Activated T-helper 1 cell treated with Interleukin-2 at 50 U/mL for 16 hours (primary cell): ENCODE measurements at regions not wholly inside any gene's neighbourhood (a gene's known extent, or its start where the extent isn't known, plus 50 kb on each side); places are given as distances from the start of the nearest gene placed in this dataset.
"Not testable (repeated sequence)": the region's sequence is repeated elsewhere in the genome, so short reads cannot be mapped to it uniquely, and the experiment has no call there.

ENCODE experiments used
- DNase-seq: peaks from one replicate; pipeline ENCODE4 v3.0.0-alpha.2; 2020; ENCODE audit warnings: low read depth

DNA sequence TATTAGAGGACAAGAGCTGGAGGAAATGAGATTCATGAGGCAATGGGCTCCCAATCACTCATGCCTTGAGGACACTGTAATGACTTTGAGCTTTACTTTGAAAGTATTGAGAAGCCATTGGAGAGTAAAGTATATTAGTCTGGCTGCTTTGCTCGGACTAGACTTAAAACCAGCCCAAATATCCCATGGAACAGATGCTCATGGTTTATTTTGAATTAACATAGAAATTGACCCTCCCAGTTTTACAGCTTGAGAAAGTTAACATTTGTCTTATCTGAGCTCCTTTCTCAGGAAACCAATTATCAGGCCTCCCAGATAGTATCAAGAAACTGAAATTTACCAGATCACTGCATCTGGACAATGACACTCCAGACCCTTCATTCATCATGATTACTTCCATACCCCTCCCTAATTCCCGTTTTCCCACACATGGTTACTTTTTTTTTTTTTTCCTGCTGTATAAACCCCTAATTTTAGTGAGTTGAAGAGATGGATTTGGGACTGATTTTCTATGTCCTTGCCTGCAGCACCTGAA lies 270.8 kb upstream of the SMIM30 start:
- DNase-seq = no peak

DNA sequence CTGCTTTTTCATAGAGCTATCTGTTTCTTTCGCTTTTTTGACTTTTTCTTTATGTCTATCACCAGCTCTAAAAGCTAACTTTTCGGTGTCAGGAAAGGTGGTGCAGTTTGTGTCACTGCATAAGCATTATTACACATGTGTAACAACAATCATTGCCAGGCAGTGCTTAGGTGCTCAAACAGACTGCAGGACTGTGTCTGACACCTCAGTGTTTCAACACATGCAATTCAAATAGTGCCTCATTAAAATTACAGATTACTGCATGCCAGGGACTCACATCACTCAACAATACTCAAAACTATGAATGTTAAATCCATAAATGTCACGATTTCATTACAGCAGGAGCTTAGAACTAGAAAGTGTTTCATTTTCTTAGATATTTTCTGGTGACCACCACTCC lies 265.3 kb upstream of the SMIM30 start:
- DNase-seq = no peak

- DNase-seq = no peak
These were observed 261.4 kb upstream of the SMIM30 start for GRCh38 chr7:113379746-113380145.

DNA sequence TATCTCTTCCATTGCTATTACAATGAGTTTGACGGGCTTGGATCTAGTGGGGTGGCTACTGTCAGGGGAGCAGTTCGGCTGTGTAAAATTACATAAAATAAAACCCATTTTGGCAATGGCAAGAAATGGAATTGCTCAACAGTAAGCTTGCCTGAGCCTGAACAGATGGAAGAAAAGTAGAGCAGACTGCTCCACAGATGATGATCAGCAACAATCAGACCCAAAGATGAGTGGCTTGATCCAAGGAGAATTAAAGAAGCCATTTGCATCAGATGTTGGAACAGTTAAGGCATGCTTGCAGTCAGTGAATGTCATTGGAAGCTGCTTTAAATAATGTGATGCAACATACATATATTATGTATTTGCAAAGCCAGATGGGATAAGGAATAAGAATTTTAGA lies 256.6 kb upstream of the SMIM30 start:
- DNase-seq = no peak

- no peak for DNase-seq
These were observed 255.5 kb upstream of the SMIM30 start for GRCh38 chr7:113373863-113374262.

DNA sequence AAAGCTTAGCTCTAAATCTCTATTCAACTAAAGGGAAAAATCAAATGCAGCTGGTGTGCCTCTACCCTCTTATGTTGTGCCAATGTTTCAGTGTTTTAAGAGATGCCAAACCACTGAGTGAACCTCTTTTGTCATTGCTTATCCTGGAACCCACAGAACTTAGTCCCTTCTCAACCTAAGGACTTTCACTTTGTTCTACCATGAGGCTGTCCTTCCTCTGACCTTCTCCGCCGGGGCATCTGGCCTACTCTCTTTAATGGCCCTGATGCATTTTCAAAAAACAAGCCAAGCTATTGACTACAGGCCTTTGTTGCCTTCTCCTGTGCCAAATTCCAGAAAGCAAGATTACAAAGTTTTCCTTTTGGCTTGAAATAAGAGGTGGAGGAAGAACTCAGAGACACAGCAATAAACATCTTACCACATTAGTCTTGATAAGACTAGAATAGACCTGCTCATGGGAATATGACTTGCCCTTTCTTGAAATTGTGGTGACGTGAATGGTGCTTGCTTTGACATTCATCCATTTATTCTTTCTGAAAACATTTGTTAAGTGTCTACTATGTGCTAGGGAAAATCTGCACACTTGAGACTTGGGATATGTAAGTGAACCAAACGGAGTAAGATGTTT lies 253.2 kb upstream of the SMIM30 start:
- DNase-seq = no peak

GRCh38 chr7:113370910-113371309 lies 252.6 kb upstream of the SMIM30 start:
- DNase-seq = no peak

- DNase-seq = no peak
These were observed 249.9 kb upstream of the SMIM30 start for GRCh38 chr7:113368256-113368655.

DNA sequence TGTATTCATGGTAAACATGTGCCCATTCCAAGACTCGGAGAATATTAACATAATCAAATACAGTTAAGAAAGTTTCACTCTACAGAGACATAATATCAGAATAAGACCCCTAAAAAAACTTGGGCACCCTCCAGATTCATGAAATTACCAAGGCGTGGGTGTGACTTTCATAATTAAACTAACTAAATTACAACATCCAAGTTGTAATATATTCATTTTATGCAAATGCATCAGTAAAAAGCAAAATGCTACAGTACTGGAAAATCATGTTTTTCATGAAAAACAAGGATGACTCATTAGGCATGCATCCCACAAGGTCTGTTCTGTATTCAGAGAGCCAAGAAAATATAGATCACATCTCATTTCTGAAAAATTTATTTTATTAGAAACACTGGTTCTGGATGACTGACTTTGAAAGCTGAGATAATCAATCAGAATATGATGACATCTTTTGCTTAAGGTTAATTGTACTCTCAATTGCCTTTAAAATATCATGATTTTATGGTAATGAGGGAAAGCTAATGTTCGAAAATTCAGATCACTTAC lies 248.8 kb upstream of the SMIM30 start:
- no peak for DNase-seq

DNA sequence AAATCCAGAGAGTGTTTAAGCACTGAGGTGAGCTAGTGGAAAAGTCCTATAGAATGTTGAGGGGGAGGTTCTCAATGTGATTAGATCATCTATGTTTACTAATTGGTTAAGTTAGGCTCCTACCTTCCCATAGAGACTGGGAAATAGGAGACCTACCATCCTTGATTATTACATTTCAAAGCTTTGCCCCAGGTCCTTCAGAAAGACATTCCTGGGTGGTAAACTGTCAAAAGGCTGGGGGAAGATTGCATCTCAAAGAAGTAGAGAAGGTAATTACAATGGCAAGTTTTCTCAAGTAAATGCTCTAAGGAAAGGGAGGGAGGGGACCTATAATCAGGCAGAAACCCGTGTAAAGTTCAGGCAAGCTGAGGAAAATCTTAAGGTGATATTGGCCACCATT lies 247.8 kb upstream of the SMIM30 start:
- no peak for DNase-seq

DNA sequence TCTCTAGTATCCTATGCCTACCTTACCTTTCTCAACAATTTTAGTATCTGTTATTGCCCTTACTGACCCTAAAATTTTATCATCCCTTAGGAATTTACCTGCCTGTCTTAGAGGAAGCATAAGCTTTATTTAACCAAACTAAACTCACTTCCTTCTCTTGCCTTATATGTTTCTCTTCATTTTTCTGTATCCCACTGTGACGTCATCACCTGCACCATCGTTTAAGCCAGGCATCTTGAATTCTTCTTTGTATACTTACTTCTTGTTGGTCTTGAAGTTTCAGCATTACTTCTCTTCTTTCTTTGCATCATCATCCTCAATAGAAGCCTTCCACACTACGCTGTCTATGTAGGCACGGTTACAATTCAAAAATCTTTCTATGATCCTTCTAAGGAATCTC lies 231.0 kb upstream of the SMIM30 start:
- DNase-seq = no peak

GRCh38 chr7:113339661-113340060 lies 221.3 kb upstream of the SMIM30 start:
- DNase-seq = no peak

DNA sequence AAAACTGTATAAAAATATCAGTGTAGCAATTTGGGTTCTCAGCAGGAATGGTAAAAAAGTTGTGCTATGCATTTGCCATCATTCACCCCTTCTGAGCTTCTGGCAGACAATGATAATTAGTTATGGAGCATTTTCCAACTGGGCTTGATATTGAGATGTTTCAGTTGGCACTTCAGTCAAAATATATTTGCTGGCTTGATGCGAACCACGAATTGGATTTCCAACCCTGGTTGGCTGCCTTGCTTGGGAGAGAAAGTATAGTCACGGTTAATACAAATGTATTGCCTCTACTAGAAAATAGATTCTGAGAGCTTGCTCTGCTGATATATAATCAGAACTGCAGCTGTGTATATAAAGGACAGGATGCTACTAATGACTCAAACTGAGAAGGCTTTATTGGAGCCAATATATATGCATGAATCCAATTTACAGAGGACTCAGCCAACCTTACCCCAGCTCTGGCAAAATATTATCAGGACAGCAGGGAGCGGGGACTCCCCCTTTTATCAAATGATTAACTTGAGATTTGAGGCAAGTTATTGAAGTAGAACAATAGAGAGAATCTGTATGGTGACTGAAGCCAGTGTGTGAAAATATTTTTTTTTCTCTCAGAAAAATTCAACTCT lies 219.8 kb upstream of the SMIM30 start:
- DNase-seq = no peak

- not testable (repeated sequence) for DNase-seq
These were observed 218.5 kb upstream of the SMIM30 start for GRCh38 chr7:113336838-113337237.

DNA sequence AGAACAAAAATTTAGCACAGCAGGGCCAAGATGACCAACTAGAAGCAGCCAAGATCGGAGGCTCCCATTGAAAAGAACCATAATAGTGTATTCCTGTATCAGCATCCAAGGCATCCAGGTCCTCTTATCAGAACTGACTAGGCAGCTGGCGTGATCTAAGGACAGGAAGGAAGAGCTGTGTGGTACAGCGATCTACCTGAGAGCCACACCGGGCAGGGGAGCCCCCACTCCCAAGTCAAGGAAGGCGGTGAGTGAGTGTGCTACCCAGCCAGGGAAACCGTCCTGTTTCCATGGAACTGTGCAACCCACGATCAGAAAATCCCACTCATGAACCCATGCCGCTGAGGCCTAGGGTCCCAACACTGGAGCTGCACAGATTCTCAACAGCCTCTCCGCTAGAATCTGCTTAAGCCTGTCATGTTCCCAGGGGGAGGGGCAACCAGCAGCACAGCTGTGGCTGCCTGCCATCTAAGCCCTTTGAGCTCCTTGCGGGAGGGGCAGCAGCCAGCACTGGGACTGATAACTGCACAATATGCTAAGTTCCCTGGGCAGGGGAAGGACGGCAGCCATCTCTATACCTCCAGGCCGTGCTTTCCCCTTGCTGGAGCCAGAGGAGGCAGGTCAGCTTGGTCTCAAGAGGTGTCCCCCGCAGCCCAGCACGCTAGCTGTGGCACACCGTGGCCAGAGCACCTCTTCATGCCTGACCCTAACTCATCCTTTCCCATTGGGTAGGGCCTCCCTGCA lies 213.0 kb upstream of the SMIM30 start:
- DNase-seq = no peak

- DNase-seq = no peak
These were observed 202.8 kb upstream of the SMIM30 start for GRCh38 chr7:113321201-113321600.

DNA sequence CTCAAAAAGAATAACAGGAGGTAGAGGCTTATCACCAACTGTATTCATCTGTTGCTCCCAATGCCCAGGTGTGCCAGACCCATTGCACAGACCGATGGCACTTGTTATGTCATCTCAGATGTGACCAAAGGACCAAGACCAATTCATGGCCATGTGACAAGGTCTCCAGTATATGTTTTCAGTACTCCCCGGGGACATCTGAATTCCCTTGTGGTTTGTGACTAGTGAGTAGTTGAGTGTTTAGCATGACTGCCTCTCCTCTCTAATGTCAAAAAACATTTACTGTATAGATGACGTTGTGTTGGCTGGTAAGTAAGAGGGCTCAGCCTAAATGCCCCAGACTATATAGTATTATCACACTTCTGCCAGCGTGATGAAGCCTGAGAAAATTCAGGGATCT lies 202.1 kb upstream of the SMIM30 start:
- no peak for DNase-seq

DNA sequence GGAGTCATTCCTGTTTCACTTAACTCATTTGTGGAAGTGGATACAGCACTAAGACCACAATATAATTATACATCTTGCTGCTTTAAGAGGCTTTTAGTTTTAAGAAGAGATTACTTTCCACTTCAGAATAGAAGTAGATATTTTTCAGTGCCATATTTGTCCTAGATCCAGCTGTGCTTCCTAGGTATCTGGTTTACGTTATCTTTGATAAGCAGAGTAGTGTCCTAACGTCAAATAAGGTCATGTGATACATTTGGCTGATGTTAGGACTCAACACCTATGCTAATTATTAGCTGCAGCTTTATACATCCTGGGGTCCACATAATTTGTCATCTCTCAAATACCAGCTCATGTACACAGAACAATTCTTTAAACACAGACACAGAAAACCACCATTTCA lies 196.2 kb upstream of the SMIM30 start:
- no peak for DNase-seq

GRCh38 chr7:113308399-113308798 lies 190.0 kb upstream of the SMIM30 start:
- no peak for DNase-seq

GRCh38 chr7:113307147-113307546 lies 188.8 kb upstream of the SMIM30 start:
- no peak for DNase-seq

GRCh38 chr7:113306302-113306701 lies 187.9 kb upstream of the SMIM30 start:
- DNase-seq = no peak

DNA sequence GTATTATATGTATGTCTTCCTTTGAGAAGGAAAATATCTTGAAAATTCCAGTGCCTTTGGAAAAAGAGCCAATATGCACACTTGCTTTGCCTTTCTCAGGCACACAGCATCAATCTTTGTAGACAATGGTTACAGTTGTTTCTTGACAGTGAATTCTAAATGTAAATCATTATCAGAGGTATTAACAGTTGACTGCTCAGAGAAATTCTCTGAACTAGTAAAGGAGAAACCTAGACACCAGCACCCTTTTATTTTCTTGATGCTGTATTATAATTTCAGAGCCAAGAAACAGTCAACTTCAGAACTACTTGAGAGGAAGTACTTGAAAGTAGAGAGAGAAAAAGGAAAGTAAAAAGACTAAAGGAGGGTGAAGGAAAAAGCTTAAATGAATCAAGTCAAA lies 185.8 kb upstream of the SMIM30 start:
- DNase-seq = no peak

GRCh38 chr7:113303388-113303787 lies 185.0 kb upstream of the SMIM30 start:
- not testable (repeated sequence) for DNase-seq
